HEK293 (cell line): ENCODE measurements at regions not wholly inside any gene's neighbourhood (a gene's known extent, or its start where the extent isn't known, plus 50 kb on each side); places are given as distances from the start of the nearest gene placed in this dataset.

Experiments
- CTCF ChIA-PET: fragments of 350-600 bp; formaldehyde crosslinking; extraction: SDS; loops from one replicate; lab custom pipeline; 2021; ENCODE audit warnings: antibody characterized with exemption; lab: Yijun Ruan, JAX
- POLR2A ChIA-PET: fragments of 300-600 bp; formaldehyde crosslinking; extraction: SDS; loops from one replicate; lab custom pipeline; 2020; ENCODE audit warnings: antibody characterized with exemption, inconsistent platforms; lab: Yijun Ruan, JAX
- H3K27ac ChIP-seq: fragments of 200-500 bp; sonication (Bioruptor generic); 2 replicates; pipeline ENCODE4 v1.5.1; 2014; ENCODE audit warnings: low read depth, low read length, control low read depth, inconsistent platforms; ENCODE audit errors: extremely low read depth
- H3K36me3 ChIP-seq, 2 experiments: fragments of 200-500 bp in 1 of 2; sonication (Bioruptor generic) in 1 of 2; 1 replicate in 1 of 2; 2 replicates in 1 of 2; pipeline ENCODE4 v1.5.1; 2014 to 2017; ENCODE audit warnings: inconsistent platforms in 2 of 2, low read length in 2 of 2; ENCODE audit not compliant: control insufficient read depth in 2 of 2, insufficient read depth in 1 of 2
- H3K4me1 ChIP-seq: fragments of 200-500 bp; sonication (Bioruptor generic); 2 replicates; pipeline ENCODE4 v1.5.1; 2014; ENCODE audit warnings: mild to moderate bottlenecking, low read length, inconsistent platforms; ENCODE audit not compliant: control insufficient read depth, insufficient read depth
- H3K4me3 ChIP-seq: 2 replicates; pipeline ENCODE4 v1.5.1; 2011; ENCODE audit warnings: low read depth, mild to moderate bottlenecking, control low read depth, low read length, moderate library complexity
- H3K9me3 ChIP-seq: fragments of 200-500 bp; sonication (Bioruptor generic); 2 replicates; pipeline ENCODE4 v1.5.1; 2014; ENCODE audit warnings: low read depth, low read length, inconsistent platforms; ENCODE audit not compliant: control insufficient read depth, insufficient read depth
- MYNN ChIP-seq: fragments of 450-650 bp; formaldehyde crosslinking; IDR thresholded peaks from 2 replicates; pipeline ENCODE4 v1.5.1; 2016; ENCODE audit warnings: missing biosample characterization, missing genetic modification characterization, borderline replicate concordance
- ZFP69B ChIP-seq: fragments of 450-650 bp; formaldehyde crosslinking; IDR thresholded peaks from 2 replicates; pipeline ENCODE4 v1.5.1; 2016; ENCODE audit warnings: missing biosample characterization, missing genetic modification characterization
- ZNF121 ChIP-seq: fragments of 450-650 bp; formaldehyde crosslinking; IDR thresholded peaks from 2 replicates; pipeline ENCODE4 v1.5.1; 2016; ENCODE audit warnings: missing biosample characterization, missing genetic modification characterization
- ZNF239 ChIP-seq: fragments of 450-650 bp; formaldehyde crosslinking; IDR thresholded peaks from 2 replicates; pipeline ENCODE4 v1.5.1; 2016; ENCODE audit warnings: missing biosample characterization, missing genetic modification characterization
- ZNF292 ChIP-seq: fragments of 450-650 bp; formaldehyde crosslinking; IDR thresholded peaks from 2 replicates; pipeline ENCODE4 v1.5.1; 2016; ENCODE audit warnings: low read depth, missing biosample characterization, missing genetic modification characterization, borderline replicate concordance
- ZNF341 ChIP-seq: fragments of 450-650 bp; formaldehyde crosslinking; IDR thresholded peaks from 2 replicates; pipeline ENCODE4; 2016; ENCODE audit warnings: low read depth, missing biosample characterization, missing genetic modification characterization
- ZNF366 ChIP-seq: fragments of 450-650 bp; formaldehyde crosslinking; conservative IDR thresholded peaks from 2 replicates; pipeline ENCODE4 v1.5.1; 2016; ENCODE audit warnings: missing biosample characterization, missing genetic modification characterization
- ZNF426 ChIP-seq: fragments of 450-650 bp; formaldehyde crosslinking; IDR thresholded peaks from 2 replicates; pipeline ENCODE4 v1.5.1; 2017; ENCODE audit warnings: missing biosample characterization, missing genetic modification characterization, mild to moderate bottlenecking, inconsistent platforms, moderate library complexity
- ZNF626 ChIP-seq: fragments of 450-650 bp; sonication (Bioruptor Pico); formaldehyde crosslinking; IDR thresholded peaks from 2 replicates; pipeline ENCODE4 v1.5.1; 2018; ENCODE audit warnings: missing biosample characterization, missing genetic modification characterization, inconsistent platforms
- ZNF677 ChIP-seq: fragments of 450-650 bp; IDR thresholded peaks from 2 replicates; pipeline ENCODE4 v1.5.0; 2018; ENCODE audit warnings: missing biosample characterization, mild to moderate bottlenecking, missing genetic modification characterization, moderate library complexity
- ZNF830 ChIP-seq: fragments of 450-650 bp; IDR thresholded peaks from 2 replicates; pipeline ENCODE4 v1.5.0; 2018; ENCODE audit warnings: missing biosample characterization, missing genetic modification characterization, low read depth, mild to moderate bottlenecking, moderate library complexity
- ZNF843 ChIP-seq: fragments of 450-650 bp; formaldehyde crosslinking; IDR thresholded peaks from 2 replicates; pipeline ENCODE4 v1.5.1; 2016; ENCODE audit warnings: missing biosample characterization, missing genetic modification characterization
- TF ChIP-seq, protein P1 (sequence below): fragments of 450-650 bp; formaldehyde crosslinking; IDR thresholded peaks from 2 replicates; pipeline ENCODE4 v1.5.1; 2016; ENCODE audit warnings: missing biosample characterization, missing genetic modification characterization
- TF ChIP-seq, protein P2 (sequence below): fragments of 450-650 bp; formaldehyde crosslinking; IDR thresholded peaks from 2 replicates; pipeline ENCODE4 v1.5.1; 2017; ENCODE audit warnings: missing biosample characterization, missing genetic modification characterization
- TF ChIP-seq, protein P3 (sequence below): fragments of 450-650 bp; formaldehyde crosslinking; IDR thresholded peaks from 2 replicates; pipeline ENCODE4 v1.5.1; 2016; ENCODE audit warnings: missing biosample characterization, missing genetic modification characterization
- TF ChIP-seq, protein P4 (sequence below): fragments of 450-650 bp; formaldehyde crosslinking; IDR thresholded peaks from 2 replicates; pipeline ENCODE4 v1.5.1; 2016; ENCODE audit warnings: missing biosample characterization, missing genetic modification characterization

DNA sequence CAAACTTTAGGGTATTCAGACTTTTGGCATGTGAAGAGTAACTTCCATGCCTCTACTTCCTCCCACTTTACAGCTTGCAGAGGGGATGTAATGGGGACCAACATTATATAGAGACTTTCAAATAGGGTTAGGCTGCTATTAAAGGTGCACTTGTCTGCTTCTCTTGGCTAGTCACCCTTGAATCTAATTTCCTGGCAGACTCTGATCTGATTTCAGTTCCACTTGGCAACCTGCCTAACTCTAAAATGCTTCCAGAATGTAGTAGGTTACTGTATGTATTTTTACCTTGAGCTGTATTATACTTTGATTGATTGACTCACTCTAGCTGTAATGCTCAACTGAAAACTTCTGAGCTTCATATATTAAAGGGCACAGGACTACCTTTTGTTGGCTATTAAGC lies 693.4 kb downstream of the KCTD16 start:
- Histone ChIP-seq H3K9me3 (no peaks in the 10 kb centered on the region), H3K4me1 (no peaks in the 10 kb centered on the region), H3K27ac (no peak overlapping the region), H3K36me3 (no peaks in the 10 kb centered on the region), H3K4me3 (no peak overlapping the region)
- POLR2A ChIA-PET: no interaction called here
- TF ChIP-seq ZNF292 (tag by site-specific recombination): no peak
- TF ChIP-seq ZNF341: no peak
- no peak for TF ChIP-seq ZNF426 (tag by site-specific recombination)
- TF ChIP-seq ZNF239 (tag by site-specific recombination): no peak
- CTCF ChIA-PET: no interaction called here

DNA sequence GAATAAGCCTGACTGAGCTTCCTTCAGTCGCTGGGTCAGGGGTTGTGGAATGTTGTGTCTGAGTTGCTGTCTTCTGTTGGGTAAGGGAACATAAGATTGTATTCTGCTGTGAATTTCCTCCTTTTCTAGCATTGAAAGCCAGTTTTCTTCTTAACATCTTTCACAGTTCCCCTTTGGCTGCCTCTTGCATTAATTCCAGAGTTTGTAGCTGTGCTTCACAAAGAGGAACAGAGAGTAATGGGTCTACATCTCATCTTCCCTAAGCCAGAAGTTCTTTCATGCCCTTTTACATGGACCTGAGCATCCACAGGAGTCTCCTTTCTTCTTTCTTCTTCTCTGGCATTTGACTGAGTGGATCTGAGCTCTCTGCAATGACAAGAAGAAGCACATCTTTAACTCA lies 686.8 kb downstream of the KCTD16 start:
- Histone ChIP-seq H3K27ac (no peak overlapping the region), H3K36me3 (no peaks in the 10 kb centered on the region), H3K9me3 (no peaks in the 10 kb centered on the region), H3K4me1 (no peaks in the 10 kb centered on the region), H3K4me3 (no peak overlapping the region)
- ChIA-PET CTCF (no interaction called here), POLR2A (no interaction called here)
- TF ChIP-seq, protein P1, sequence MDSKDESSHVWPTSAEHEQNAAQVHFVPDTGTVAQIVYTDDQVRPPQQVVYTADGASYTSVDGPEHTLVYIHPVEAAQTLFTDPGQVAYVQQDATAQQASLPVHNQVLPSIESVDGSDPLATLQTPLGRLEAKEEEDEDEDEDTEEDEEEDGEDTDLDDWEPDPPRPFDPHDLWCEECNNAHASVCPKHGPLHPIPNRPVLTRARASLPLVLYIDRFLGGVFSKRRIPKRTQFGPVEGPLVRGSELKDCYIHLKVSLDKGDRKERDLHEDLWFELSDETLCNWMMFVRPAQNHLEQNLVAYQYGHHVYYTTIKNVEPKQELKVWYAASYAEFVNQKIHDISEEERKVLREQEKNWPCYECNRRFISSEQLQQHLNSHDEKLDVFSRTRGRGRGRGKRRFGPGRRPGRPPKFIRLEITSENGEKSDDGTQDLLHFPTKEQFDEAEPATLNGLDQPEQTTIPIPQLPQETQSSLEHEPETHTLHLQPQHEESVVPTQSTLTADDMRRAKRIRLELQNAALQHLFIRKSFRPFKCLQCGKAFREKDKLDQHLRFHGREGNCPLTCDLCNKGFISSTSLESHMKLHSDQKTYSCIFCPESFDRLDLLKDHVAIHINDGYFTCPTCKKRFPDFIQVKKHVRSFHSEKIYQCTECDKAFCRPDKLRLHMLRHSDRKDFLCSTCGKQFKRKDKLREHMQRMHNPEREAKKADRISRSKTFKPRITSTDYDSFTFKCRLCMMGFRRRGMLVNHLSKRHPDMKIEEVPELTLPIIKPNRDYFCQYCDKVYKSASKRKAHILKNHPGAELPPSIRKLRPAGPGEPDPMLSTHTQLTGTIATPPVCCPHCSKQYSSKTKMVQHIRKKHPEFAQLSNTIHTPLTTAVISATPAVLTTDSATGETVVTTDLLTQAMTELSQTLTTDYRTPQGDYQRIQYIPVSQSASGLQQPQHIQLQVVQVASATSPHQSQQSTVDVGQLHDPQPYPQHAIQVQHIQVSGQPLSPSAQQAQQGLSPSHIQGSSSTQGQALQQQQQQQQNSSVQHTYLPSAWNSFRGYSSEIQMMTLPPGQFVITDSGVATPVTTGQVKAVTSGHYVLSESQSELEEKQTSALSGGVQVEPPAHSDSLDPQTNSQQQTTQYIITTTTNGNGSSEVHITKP (tag by site-specific recombination): no peak
- TF ChIP-seq ZFP69B (tag by site-specific recombination) (no peak), ZNF830 (tag by site-specific recombination) (no peak), MYNN (no peak), ZNF843 (tag by site-specific recombination) (no peak)
- TF ChIP-seq, protein P2, sequence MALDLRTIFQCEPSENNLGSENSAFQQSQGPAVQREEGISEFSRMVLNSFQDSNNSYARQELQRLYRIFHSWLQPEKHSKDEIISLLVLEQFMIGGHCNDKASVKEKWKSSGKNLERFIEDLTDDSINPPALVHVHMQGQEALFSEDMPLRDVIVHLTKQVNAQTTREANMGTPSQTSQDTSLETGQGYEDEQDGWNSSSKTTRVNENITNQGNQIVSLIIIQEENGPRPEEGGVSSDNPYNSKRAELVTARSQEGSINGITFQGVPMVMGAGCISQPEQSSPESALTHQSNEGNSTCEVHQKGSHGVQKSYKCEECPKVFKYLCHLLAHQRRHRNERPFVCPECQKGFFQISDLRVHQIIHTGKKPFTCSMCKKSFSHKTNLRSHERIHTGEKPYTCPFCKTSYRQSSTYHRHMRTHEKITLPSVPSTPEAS: no peak

DNA sequence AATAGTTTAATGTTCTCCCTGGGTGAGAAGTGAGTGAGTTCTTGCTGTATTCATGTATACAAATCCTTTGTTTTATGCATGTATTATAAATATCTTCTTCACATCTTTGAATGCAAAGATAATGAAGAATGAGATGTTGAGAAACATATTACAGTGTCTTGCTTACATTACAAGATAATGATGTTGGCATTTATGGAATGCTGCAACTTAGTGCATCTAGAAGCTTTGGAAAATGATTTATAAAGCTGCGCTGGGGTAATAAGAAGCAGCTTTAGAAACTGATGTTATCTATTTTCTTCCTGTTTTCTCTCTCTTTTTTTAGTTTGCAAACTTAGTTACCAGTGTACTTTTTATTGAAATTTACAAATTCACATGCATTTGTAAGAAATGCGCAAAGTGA lies 673.4 kb downstream of the KCTD16 start:
- ChIA-PET CTCF (no interaction called here), POLR2A (no interaction called here)
- H3K4me1 ChIP-seq: no peaks in the 10 kb centered on the region
- no peaks in the 10 kb centered on the region for H3K9me3 ChIP-seq
- TF ChIP-seq ZNF121 (tag by site-specific recombination) (no peak), ZNF366 (tag by site-specific recombination) (no peak), ZNF626 (no peak), ZNF677 (tag by site-specific recombination) (no peak)
- TF ChIP-seq, protein P3, sequence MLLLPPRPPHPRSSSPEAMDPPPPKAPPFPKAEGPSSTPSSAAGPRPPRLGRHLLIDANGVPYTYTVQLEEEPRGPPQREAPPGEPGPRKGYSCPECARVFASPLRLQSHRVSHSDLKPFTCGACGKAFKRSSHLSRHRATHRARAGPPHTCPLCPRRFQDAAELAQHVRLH (tag by site-specific recombination): no peak
- TF ChIP-seq, protein P4, sequence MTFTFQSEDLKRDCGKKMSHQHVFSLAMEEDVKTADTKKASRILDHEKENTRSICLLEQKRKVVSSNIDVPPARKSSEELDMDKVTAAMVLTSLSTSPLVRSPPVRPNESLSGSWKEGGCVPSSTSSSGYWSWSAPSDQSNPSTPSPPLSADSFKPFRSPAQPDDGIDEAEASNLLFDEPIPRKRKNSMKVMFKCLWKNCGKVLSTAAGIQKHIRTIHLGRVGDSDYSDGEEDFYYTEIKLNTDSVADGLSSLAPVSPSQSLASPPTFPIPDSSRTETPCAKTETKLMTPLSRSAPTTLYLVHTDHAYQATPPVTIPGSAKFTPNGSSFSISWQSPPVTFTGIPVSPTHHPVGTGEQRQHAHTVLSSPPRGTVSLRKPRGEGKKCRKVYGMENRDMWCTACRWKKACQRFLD (tag by site-specific recombination): no peak
- no peak overlapping the region for H3K4me3 ChIP-seq
- no peak overlapping the region for H3K27ac ChIP-seq
- H3K36me3 ChIP-seq: no peaks in the 10 kb centered on the region
